ENCODE measurements at regions not wholly inside any gene's neighbourhood (a gene's known extent, or its start where the extent isn't known, plus 50 kb on each side); places are given as distances from the start of the nearest gene placed in this dataset.

GRCh38 chr14:95008445-95009217 lies 148.7 kb downstream of the DICER1 start:
- Mint-ChIP-seq H3K4me1 (no peaks in the 10 kb centered on the region), H3K27me3 (peaks cover 20% of the 10 kb centered on the region), H3K4me3 (no peak overlapping the region), H3K36me3 (no peaks in the 10 kb centered on the region), H3K27ac (no peak overlapping the region), H3K9me3 (peaks cover 0 to 5% (median 0%) of the 10 kb centered on the region in 7 donors)
- H3K27me3 ChIP-seq (ENCODE audit: control insufficient read depth, insufficient read depth, low read length), result peaks cover 10% of the 10 kb centered on the region
- H3K36me3 ChIP-seq (ENCODE audit: control insufficient read depth, insufficient read depth, low read length), result no peaks in the 10 kb centered on the region
- H3K27ac ChIP-seq (ENCODE audit: insufficient read depth, low read length, poor library complexity, severe bottlenecking), result no peak overlapping the region
- no peaks in the 10 kb centered on the region for H3K4me1 ChIP-seq (ENCODE audit: control insufficient read depth, insufficient read depth, low read length, poor library complexity, severe bottlenecking)
- ATAC-seq (ENCODE audit: low read depth in 2 of 2) (no peak), DNase-seq (no peak)
- no peak overlapping the region for H3K4me3 ChIP-seq (ENCODE audit: low read depth, low read length)
- H3K9me3 ChIP-seq (ENCODE audit: control insufficient read depth in 2 of 2, low read length in 2 of 2), result no peaks in the 10 kb centered on the region

GRCh38 chr14:95007921-95008320 lies 149.4 kb downstream of the DICER1 start:
- no peaks in the 10 kb centered on the region for H3K36me3 Mint-ChIP-seq
- ATAC-seq (ENCODE audit: low read depth in 2 of 2), result no peak

DNA sequence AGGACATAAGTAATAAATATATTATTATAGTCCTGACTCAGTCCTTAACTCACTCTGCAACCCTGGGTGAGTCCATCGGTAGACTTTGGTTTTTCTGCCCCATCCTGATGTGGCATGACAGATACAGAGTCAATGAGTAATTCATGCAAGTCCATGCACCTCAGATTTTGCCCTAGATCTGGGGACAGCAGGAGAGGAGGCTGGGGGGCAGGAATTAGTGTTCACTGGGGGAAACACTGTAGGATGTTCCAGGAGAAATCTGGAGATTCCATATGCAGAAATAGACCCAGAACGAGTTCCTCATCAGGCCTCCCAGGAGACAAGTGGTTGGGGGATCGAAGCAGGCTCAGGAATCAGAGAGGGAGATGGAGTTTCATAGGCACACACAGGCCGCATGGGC lies 150.8 kb downstream of the DICER1 start:
- Histone ChIP-seq H3K4me1 (ENCODE audit: control insufficient read depth, insufficient read depth, low read length, poor library complexity, severe bottlenecking) (no peaks in the 10 kb centered on the region), H3K4me3 (ENCODE audit: low read depth, low read length) (no peak overlapping the region), H3K9me3 (ENCODE audit: control insufficient read depth in 2 of 2, low read length in 2 of 2) (no peaks in the 10 kb centered on the region), H3K36me3 (ENCODE audit: control insufficient read depth, insufficient read depth, low read length) (no peaks in the 10 kb centered on the region), H3K27ac (ENCODE audit: insufficient read depth, low read length, poor library complexity, severe bottlenecking) (no peak overlapping the region), H3K27me3 (ENCODE audit: control insufficient read depth, insufficient read depth, low read length) (peaks cover 4% of the 10 kb centered on the region)
- peaks cover 0 to 3% (median 0%) of the 10 kb centered on the region in 7 donors for H3K9me3 Mint-ChIP-seq
- H3K27me3 Mint-ChIP-seq, result peaks cover 15% of the 10 kb centered on the region
- DNase-seq, result no peak
- H3K4me1 Mint-ChIP-seq, result no peaks in the 10 kb centered on the region
- no peak for ATAC-seq (ENCODE audit: low read depth in 2 of 2)
- H3K4me3 Mint-ChIP-seq, result no peak overlapping the region
- no peak overlapping the region for H3K27ac Mint-ChIP-seq
- no peaks in the 10 kb centered on the region for H3K36me3 Mint-ChIP-seq

More at GRCh38 chr14:95007921-95008320, 149.4 kb downstream of the DICER1 start:
- DNase-seq, result no peak
- no peak overlapping the region for H3K27ac Mint-ChIP-seq
- H3K4me1 Mint-ChIP-seq, result no peaks in the 10 kb centered on the region
- H3K9me3 Mint-ChIP-seq, result peaks cover 0 to 3% (median 0%) of the 10 kb centered on the region in 7 donors
- H3K27me3 Mint-ChIP-seq, result peaks cover 17% of the 10 kb centered on the region
- H3K9me3 ChIP-seq (ENCODE audit: control insufficient read depth in 2 of 2, low read length in 2 of 2), result no peaks in the 10 kb centered on the region
- H3K4me3 Mint-ChIP-seq, result no peak overlapping the region
- no peak overlapping the region for H3K4me3 ChIP-seq (ENCODE audit: low read depth, low read length)
- H3K4me1 ChIP-seq (ENCODE audit: control insufficient read depth, insufficient read depth, low read length, poor library complexity, severe bottlenecking), result no peaks in the 10 kb centered on the region
- H3K27ac ChIP-seq (ENCODE audit: insufficient read depth, low read length, poor library complexity, severe bottlenecking), result no peak overlapping the region
- no peaks in the 10 kb centered on the region for H3K36me3 ChIP-seq (ENCODE audit: control insufficient read depth, insufficient read depth, low read length)
- peaks cover 8% of the 10 kb centered on the region for H3K27me3 ChIP-seq (ENCODE audit: control insufficient read depth, insufficient read depth, low read length)

GRCh38 chr14:95006051-95006450 lies 151.3 kb downstream of the DICER1 start:
- no peaks in the 10 kb centered on the region for H3K36me3 Mint-ChIP-seq
- peaks cover 0 to 3% (median 0%) of the 10 kb centered on the region in 7 donors for H3K9me3 Mint-ChIP-seq
- ATAC-seq (ENCODE audit: low read depth in 2 of 2), result no peak
- no peaks in the 10 kb centered on the region for H3K36me3 ChIP-seq (ENCODE audit: control insufficient read depth, insufficient read depth, low read length)
- H3K4me1 Mint-ChIP-seq, result no peaks in the 10 kb centered on the region
- H3K4me1 ChIP-seq (ENCODE audit: control insufficient read depth, insufficient read depth, low read length, poor library complexity, severe bottlenecking), result no peaks in the 10 kb centered on the region
- peaks cover 3% of the 10 kb centered on the region for H3K27me3 ChIP-seq (ENCODE audit: control insufficient read depth, insufficient read depth, low read length)
- no peak overlapping the region for H3K4me3 Mint-ChIP-seq
- no peak for DNase-seq
- peaks cover 15% of the 10 kb centered on the region for H3K27me3 Mint-ChIP-seq
- peak overlapping the region in 1 of 3 donors; percentile 53 for H3K27ac Mint-ChIP-seq
- H3K9me3 ChIP-seq (ENCODE audit: control insufficient read depth in 2 of 2, low read length in 2 of 2), result no peaks in the 10 kb centered on the region
- H3K27ac ChIP-seq (ENCODE audit: insufficient read depth, low read length, poor library complexity, severe bottlenecking), result no peak overlapping the region
- no peak overlapping the region for H3K4me3 ChIP-seq (ENCODE audit: low read depth, low read length)

DNA sequence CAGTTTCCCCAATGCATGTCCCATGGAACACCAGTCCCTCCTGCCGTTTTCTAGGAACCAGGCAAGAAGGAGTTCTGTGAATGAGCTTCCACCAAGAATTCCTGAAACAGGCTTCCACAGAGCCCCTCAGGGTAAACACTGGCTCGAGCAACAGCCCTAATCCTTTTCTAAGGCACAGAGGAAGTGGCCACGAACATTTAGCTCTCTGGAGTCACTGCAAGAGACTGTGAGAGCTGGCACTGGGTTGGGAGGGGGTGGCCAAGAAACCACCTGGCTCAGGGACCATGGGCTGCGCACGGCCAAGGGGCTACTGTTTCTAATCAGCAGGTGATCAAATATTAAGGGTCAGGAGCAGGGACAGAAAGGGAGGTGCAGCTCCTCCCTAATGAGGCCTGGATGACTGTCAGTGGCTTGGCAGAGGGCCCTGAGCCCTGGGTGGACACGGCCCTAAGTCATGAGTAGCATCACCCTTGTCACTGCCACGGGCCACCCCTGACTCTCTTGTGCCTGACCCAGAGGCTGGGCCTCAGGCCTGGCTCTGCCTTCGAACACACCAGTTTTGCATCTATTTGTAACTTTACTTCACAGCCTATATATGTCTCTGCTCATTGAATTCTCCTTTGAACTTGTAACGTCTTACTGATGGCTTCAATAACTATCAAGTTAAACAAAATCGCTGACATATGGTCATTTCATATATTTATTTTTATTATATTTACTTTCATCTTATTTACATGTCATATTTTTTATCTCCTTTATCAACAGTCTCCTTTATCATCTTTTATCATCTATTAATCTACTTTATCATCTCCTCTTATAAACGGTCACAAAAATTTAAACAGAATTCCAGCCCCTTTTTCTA lies 154.0 kb downstream of the DICER1 start:
- Mint-ChIP-seq H3K27ac (no peak overlapping the region), H3K27me3 (peaks cover 16% of the 10 kb centered on the region), H3K4me3 (no peak overlapping the region), H3K9me3 (peaks cover 0 to 3% (median 0%) of the 10 kb centered on the region in 7 donors), H3K4me1 (no peaks in the 10 kb centered on the region), H3K36me3 (no peaks in the 10 kb centered on the region)
- no peaks in the 10 kb centered on the region for H3K4me1 ChIP-seq (ENCODE audit: control insufficient read depth, insufficient read depth, low read length, poor library complexity, severe bottlenecking)
- H3K36me3 ChIP-seq (ENCODE audit: control insufficient read depth, insufficient read depth, low read length), result no peaks in the 10 kb centered on the region
- no peaks in the 10 kb centered on the region for H3K9me3 ChIP-seq (ENCODE audit: control insufficient read depth in 2 of 2, low read length in 2 of 2)
- no peak overlapping the region for H3K4me3 ChIP-seq (ENCODE audit: low read depth, low read length)
- DNase-seq (no peak), ATAC-seq (ENCODE audit: low read depth in 2 of 2) (no peak)
- no peak overlapping the region for H3K27ac ChIP-seq (ENCODE audit: insufficient read depth, low read length, poor library complexity, severe bottlenecking)
- H3K27me3 ChIP-seq (ENCODE audit: control insufficient read depth, insufficient read depth, low read length), result no peaks in the 10 kb centered on the region

GRCh38 chr14:94998685-94999084 lies 158.6 kb downstream of the DICER1 start:
- Mint-ChIP-seq H3K36me3 (no peaks in the 10 kb centered on the region), H3K27ac (no peak overlapping the region), H3K9me3 (peaks cover 0 to 2% (median 0%) of the 10 kb centered on the region in 7 donors), H3K27me3 (peaks cover 8% of the 10 kb centered on the region), H3K4me1 (no peaks in the 10 kb centered on the region), H3K4me3 (no peak overlapping the region)
- H3K36me3 ChIP-seq (ENCODE audit: control insufficient read depth, insufficient read depth, low read length), result no peaks in the 10 kb centered on the region
- H3K4me1 ChIP-seq (ENCODE audit: control insufficient read depth, insufficient read depth, low read length, poor library complexity, severe bottlenecking), result no peaks in the 10 kb centered on the region
- no peak for DNase-seq
- no peak overlapping the region for H3K4me3 ChIP-seq (ENCODE audit: low read depth, low read length)
- H3K27me3 ChIP-seq (ENCODE audit: control insufficient read depth, insufficient read depth, low read length), result no peaks in the 10 kb centered on the region
- H3K27ac ChIP-seq (ENCODE audit: insufficient read depth, low read length, poor library complexity, severe bottlenecking), result no peak overlapping the region
- ATAC-seq (ENCODE audit: low read depth in 2 of 2), result no peak
- no peaks in the 10 kb centered on the region for H3K9me3 ChIP-seq (ENCODE audit: control insufficient read depth in 2 of 2, low read length in 2 of 2)

GRCh38 chr14:94998110-94998509 lies 159.2 kb downstream of the DICER1 start:
- DNase-seq, result no peak
- H3K36me3 ChIP-seq (ENCODE audit: control insufficient read depth, insufficient read depth, low read length), result no peaks in the 10 kb centered on the region
- Mint-ChIP-seq H3K4me3 (no peak overlapping the region), H3K36me3 (no peaks in the 10 kb centered on the region), H3K27ac (no peak overlapping the region), H3K9me3 (peaks cover 0 to 2% (median 0%) of the 10 kb centered on the region in 7 donors), H3K27me3 (peaks cover 8% of the 10 kb centered on the region), H3K4me1 (no peaks in the 10 kb centered on the region)
- H3K9me3 ChIP-seq (ENCODE audit: control insufficient read depth in 2 of 2, low read length in 2 of 2), result no peaks in the 10 kb centered on the region
- ATAC-seq (ENCODE audit: low read depth in 2 of 2), result no peak
- H3K27ac ChIP-seq (ENCODE audit: insufficient read depth, low read length, poor library complexity, severe bottlenecking), result no peak overlapping the region
- H3K27me3 ChIP-seq (ENCODE audit: control insufficient read depth, insufficient read depth, low read length), result no peaks in the 10 kb centered on the region
- H3K4me3 ChIP-seq (ENCODE audit: low read depth, low read length), result no peak overlapping the region
- no peaks in the 10 kb centered on the region for H3K4me1 ChIP-seq (ENCODE audit: control insufficient read depth, insufficient read depth, low read length, poor library complexity, severe bottlenecking)
